ENCODE measurements at regions not wholly inside any gene's neighbourhood (a gene's known extent, or its start where the extent isn't known, plus 50 kb on each side); places are given as distances from the start of the nearest gene placed in this dataset.

GRCh38 chr1:37315371-37315846, 159.0 kb upstream of the ZC3H12A start:
- no peak overlapping the region for H3K27ac ChIP-seq (ENCODE audit: low read depth, low read length)
- H4K20me1 ChIP-seq (ENCODE audit: insufficient read depth): no peaks in the 10 kb centered on the region
- H2AFZ ChIP-seq (ENCODE audit: low read depth, low read length, poor library complexity, severe bottlenecking): no peak overlapping the region
- DNase-seq (ENCODE audit: low read depth, low spot score) (no peak), ATAC-seq (no peak)
- peaks cover 68% of the 10 kb centered on the region for H3K27me3 ChIP-seq (ENCODE audit: insufficient read depth, low read length)
- no peak overlapping the region for H3K4me2 ChIP-seq (ENCODE audit: low read length)
- no TSS peak for BruUV-seq (replicated peaks)
- H3K9me3 ChIP-seq (ENCODE audit: control insufficient read depth in 1 of 2, insufficient read depth in 1 of 2, low read depth in 1 of 2, low read length in 2 of 2): no peaks in the 10 kb centered on the region
- TF ChIP-seq MAX (IDR thresholded peaks at IDR 0.05): no peak
- TF ChIP-seq POLR2A (IDR thresholded peaks at IDR 0.05; ENCODE audit: borderline replicate concordance, extremely low read depth, insufficient read depth, insufficient read length): no peak
- TF ChIP-seq ZNF274 (IDR thresholded peaks at IDR 0.05; ENCODE audit: low read depth, low read length): no peak
- TF ChIP-seq RAD21 (IDR thresholded peaks at IDR 0.05; ENCODE audit: low read depth): no peak
- H3K79me2 ChIP-seq (ENCODE audit: insufficient read depth, low read length): no peaks in the 10 kb centered on the region
- no peaks in the 10 kb centered on the region for H3K9me2 ChIP-seq (ENCODE audit: insufficient read depth)
- no peaks in the 10 kb centered on the region for H3K4me1 ChIP-seq (ENCODE audit: control insufficient read depth in 1 of 2, insufficient read depth in 2 of 2, low read length in 2 of 2)
- CTCF ChIA-PET: no interaction called here
- H3K4me3 ChIP-seq (replicated peaks in 1 of 2; ENCODE audit: low read depth in 1 of 2, low read length in 2 of 2): no peak overlapping the region
- POLR2A ChIA-PET: no interaction called here
- intact Hi-C loops (cut with micrococcal nuclease): no loop called here
- RAD21 ChIA-PET (ENCODE audit: low non-redundant PET in 1 of 2, low total read pairs in 2 of 2, uncharacterized antibody in 2 of 2, unreplicated experiment in 2 of 2): interaction anchor here in 1 of 2 experiments (0.7 kb wide), 1 partner anchor 93 kb away, joined by 3 read pairs; no protein-coding TSS in a partner anchor
- no peak overlapping the region for H3K9ac ChIP-seq (ENCODE audit: low read length)
- H3K36me3 ChIP-seq (ENCODE audit: control insufficient read depth in 1 of 2, insufficient read depth in 2 of 2, low read length in 2 of 2): no peaks in the 10 kb centered on the region

- POLR2A ChIA-PET: no interaction called here
- ATAC-seq: no peak
- BruUV-seq (replicated peaks): no TSS peak
Observed at GRCh38 chr1:37317870-37318467, 156.4 kb upstream of the ZC3H12A start.

More at GRCh38 chr1:37317870-37318467, 156.4 kb upstream of the ZC3H12A start:
- H3K27me3 ChIP-seq (ENCODE audit: insufficient read depth, low read length): peaks cover 75% of the 10 kb centered on the region
- intact Hi-C loops (cut with micrococcal nuclease): no loop called here
- H4K20me1 ChIP-seq (ENCODE audit: insufficient read depth): no peaks in the 10 kb centered on the region
- ChIA-PET CTCF (no interaction called here), RAD21 (ENCODE audit: low non-redundant PET in 1 of 2, low total read pairs in 2 of 2, uncharacterized antibody in 2 of 2, unreplicated experiment in 2 of 2) (no interaction called here)
- H3K9me2 ChIP-seq (ENCODE audit: insufficient read depth): no peaks in the 10 kb centered on the region
- H3K9me3 ChIP-seq (ENCODE audit: control insufficient read depth in 1 of 2, insufficient read depth in 1 of 2, low read depth in 1 of 2, low read length in 2 of 2): no peaks in the 10 kb centered on the region
- H3K9ac ChIP-seq (ENCODE audit: low read length): no peak overlapping the region
- no peaks in the 10 kb centered on the region for H3K79me2 ChIP-seq (ENCODE audit: insufficient read depth, low read length)
- H3K4me2 ChIP-seq (ENCODE audit: low read length): no peak overlapping the region
- TF ChIP-seq MAX (IDR thresholded peaks at IDR 0.05): no peak
- no peak for TF ChIP-seq RAD21 (IDR thresholded peaks at IDR 0.05; ENCODE audit: low read depth)
- TF ChIP-seq CEBPB (IDR thresholded peaks at IDR 0.05; ENCODE audit: low read depth): no peak
- TF ChIP-seq SRF (IDR thresholded peaks at IDR 0.05; ENCODE audit: low read depth): no peak
- no peak for TF ChIP-seq TCF7L2 (IDR thresholded peaks at IDR 0.05; ENCODE audit: borderline replicate concordance, extremely low read depth, insufficient read depth, insufficient read length)
- no peak for TF ChIP-seq POLR2A (IDR thresholded peaks at IDR 0.05; ENCODE audit: borderline replicate concordance, extremely low read depth, insufficient read depth, insufficient read length)
- no peak for TF ChIP-seq ZNF274 (IDR thresholded peaks at IDR 0.05; ENCODE audit: low read depth, low read length)
- TF ChIP-seq YY1 (IDR thresholded peaks at IDR 0.05; ENCODE audit: extremely low read depth, insufficient replicate concordance, low read depth, low read length): no peak
- TF ChIP-seq JUND (IDR thresholded peaks at IDR 0.05): no peak
- no peak for TF ChIP-seq ATF3 (IDR thresholded peaks at IDR 0.05)
- no peak for DNase-seq (ENCODE audit: low read depth, low spot score)
- no peaks in the 10 kb centered on the region for H3K36me3 ChIP-seq (ENCODE audit: control insufficient read depth in 1 of 2, insufficient read depth in 2 of 2, low read length in 2 of 2)
- H3K27ac ChIP-seq (ENCODE audit: low read depth, low read length): no peak overlapping the region
- H2AFZ ChIP-seq (ENCODE audit: low read depth, low read length, poor library complexity, severe bottlenecking): no peak overlapping the region
- H3K4me1 ChIP-seq (ENCODE audit: control insufficient read depth in 1 of 2, insufficient read depth in 2 of 2, low read length in 2 of 2): no peaks in the 10 kb centered on the region
- H3K4me3 ChIP-seq (replicated peaks in 1 of 2; ENCODE audit: low read depth in 1 of 2, low read length in 2 of 2): no peak overlapping the region

Data from HCT116 (cell line).